Pancreas (tissue), 10 donors: ENCODE measurements at regions not wholly inside any gene's neighbourhood (a gene's known extent, or its start where the extent isn't known, plus 50 kb on each side); places are given as distances from the start of the nearest gene placed in this dataset.

Source experiments
- ATAC-seq, 4 donors: fragments of 200-7000 bp; cut with Tn5 transposase; one replicate each; pipeline versions ENCODE4 v1.8.0 to v1.9.1; 2020; ENCODE audit warnings: mild to moderate bottlenecking in 4 of 4, moderate library complexity in 4 of 4
- DNase-seq, 6 donors: peaks; one replicate each; pipeline ENCODE4 v3.0.0-alpha.2; 2020
- FAIRE-seq: peaks from 2 replicates; lab custom pipeline; 2012; peaks lifted over from hg19 to GRCh38; lab: Jason Lieb, UNC
- H3K27ac ChIP-seq, 4 donors: fragments of 200-600 bp; sonication (generic); 1 replicate in 3 of 4; 2 replicates in 1 of 4; pipeline versions ENCODE4 v1.5.0 to v1.8.0; 2020
- H3K27me3 ChIP-seq, 4 donors: fragments of 200-600 bp; one replicate each; pipeline ENCODE4 v1.8.0; 2021
- H3K36me3 ChIP-seq, 3 donors: fragments of 200-600 bp; sonication (generic) in 1 of 3; one replicate each; pipeline versions ENCODE4 v1.5.0 to v1.8.0; 2020 to 2021
- H3K4me1 ChIP-seq, 3 donors: fragments of 200-600 bp; one replicate each; pipeline ENCODE4 v1.8.0; 2021
- H3K4me3 ChIP-seq, 4 donors: fragments of 200-600 bp; sonication (generic) in 2 of 4; one replicate each; pipeline versions ENCODE4 v1.5.0 to v1.8.0; 2020 to 2021
- H3K9me3 ChIP-seq, 4 donors: fragments of 200-600 bp; one replicate each; pipeline ENCODE4 v1.8.0; 2021
- WGBS, 2 donors: extraction: QIAGEN DNeasy Blood & Tissue Kit; methylation state at CpG; one replicate each; pipeline ENCODE4 v1.1.7; 2013; 5-methylcytosine and 5-hydroxymethylcytosine counted together
- intact Hi-C, 3 donors: fragments of 100-400 bp; cut with DNase I; formaldehyde crosslinking; loops; one replicate each; pipeline versions ENCODE4 v1.11.1 to v1.14.2; 2022
- TF ChIP-seq, protein P1 (sequence below), 4 donors: fragments of 200-600 bp; sonication (generic) in 3 of 4; IDR thresholded peaks; one replicate each; pipeline versions ENCODE4 v1.5.0 to v1.8.0; 2021; ENCODE audit warnings: antibody characterized with exemption in 4 of 4
- donor health status: healthy with polysubstance abuse.
- donor health status: DM: no; HTN: no; CAD: no; lungs with moderate emphysema.
- donor health status: DM: no; HTN: no; CAD: no.
- donor health status: control.
- donor health status: control.
- donor health status: Bipolar disorder and iron deficiency.
- donor health status: DM: yes; HTN: yes; CAD: no.
- donor health status: DM: no; HTN: no; CAD: no.
- donor health status: DM: no; HTN: no; CAD: no.
- donor health status: DM: yes; HTN: yes; CAD: no.

DNA sequence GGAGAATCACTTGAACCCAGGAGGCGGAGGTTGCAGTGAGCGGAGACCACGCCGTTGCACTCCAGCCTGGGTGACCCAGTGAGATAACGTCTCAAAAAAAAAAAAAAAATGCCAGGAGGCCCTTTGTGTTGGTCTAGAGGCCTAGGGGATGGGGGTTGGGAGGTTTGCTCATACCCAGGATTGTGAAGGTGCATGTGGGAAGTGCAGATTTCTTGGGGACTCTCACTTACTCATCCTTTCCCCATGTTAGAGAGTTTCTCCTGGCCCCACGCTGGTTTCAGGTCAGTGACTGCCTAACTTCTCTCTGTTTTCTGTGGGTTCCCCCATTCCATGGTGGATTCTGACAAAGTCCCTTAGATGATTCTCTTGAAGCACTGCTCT lies 471.5 kb upstream of the CNTNAP2 start:
- no peak for DNase-seq
- TF ChIP-seq, protein P1, sequence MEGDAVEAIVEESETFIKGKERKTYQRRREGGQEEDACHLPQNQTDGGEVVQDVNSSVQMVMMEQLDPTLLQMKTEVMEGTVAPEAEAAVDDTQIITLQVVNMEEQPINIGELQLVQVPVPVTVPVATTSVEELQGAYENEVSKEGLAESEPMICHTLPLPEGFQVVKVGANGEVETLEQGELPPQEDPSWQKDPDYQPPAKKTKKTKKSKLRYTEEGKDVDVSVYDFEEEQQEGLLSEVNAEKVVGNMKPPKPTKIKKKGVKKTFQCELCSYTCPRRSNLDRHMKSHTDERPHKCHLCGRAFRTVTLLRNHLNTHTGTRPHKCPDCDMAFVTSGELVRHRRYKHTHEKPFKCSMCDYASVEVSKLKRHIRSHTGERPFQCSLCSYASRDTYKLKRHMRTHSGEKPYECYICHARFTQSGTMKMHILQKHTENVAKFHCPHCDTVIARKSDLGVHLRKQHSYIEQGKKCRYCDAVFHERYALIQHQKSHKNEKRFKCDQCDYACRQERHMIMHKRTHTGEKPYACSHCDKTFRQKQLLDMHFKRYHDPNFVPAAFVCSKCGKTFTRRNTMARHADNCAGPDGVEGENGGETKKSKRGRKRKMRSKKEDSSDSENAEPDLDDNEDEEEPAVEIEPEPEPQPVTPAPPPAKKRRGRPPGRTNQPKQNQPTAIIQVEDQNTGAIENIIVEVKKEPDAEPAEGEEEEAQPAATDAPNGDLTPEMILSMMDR (IDR thresholded peaks at IDR 0.05): no peak
- 73 to 84% methylated on average over 6 of the region's 6 CpGs for WGBS, 2 donors
- Histone ChIP-seq H3K36me3 (no peaks in the 10 kb centered on the region), H3K27ac (no peak overlapping the region), H3K4me1 (no peaks in the 10 kb centered on the region), H3K27me3 (no peaks in the 10 kb centered on the region), H3K9me3 (no peaks in the 10 kb centered on the region), H3K4me3 (no peak overlapping the region)
- no peak for FAIRE-seq
- intact Hi-C loops: no loop called here
- no peak for ATAC-seq

DNA sequence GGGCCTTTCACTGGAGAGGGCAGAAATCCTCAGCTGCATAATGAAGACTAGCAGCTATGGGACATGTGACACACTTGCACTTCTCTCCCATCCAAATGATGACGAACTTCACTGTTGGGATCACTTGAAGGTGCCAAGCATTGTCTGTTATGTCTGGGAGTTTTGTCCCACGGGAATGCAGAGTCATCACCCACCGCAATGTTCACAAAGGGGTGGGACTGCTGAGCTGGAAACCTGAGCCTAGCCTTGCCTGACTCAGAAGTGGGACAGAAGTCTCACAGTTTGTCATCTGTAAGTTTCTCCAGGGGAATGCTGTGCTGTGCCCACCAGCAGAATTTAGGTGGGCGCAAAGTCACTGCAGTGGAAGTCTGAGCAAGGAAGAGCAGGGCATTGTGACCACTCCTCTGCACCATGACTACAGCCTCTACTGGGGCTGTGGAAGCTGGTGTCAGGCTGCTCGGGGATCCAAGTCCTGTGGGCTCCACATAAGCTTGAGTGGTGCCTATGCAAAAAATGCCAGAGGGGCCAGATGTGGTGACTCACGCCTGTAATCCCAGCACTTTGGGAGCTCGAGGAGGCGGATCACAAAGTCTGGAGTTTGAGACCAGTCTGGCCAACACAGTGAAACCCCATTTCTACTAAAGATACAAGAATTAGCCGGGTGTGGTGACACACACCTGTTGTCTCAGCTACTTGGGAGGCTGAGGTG lies 472.0 kb upstream of the CNTNAP2 start:
- H3K4me1 ChIP-seq: no peaks in the 10 kb centered on the region
- H3K36me3 ChIP-seq: no peaks in the 10 kb centered on the region
- intact Hi-C loops: no loop called here
- ATAC-seq (no peak), FAIRE-seq (no peak), DNase-seq (no peak)
- H3K4me3 ChIP-seq: no peak overlapping the region
- WGBS, 2 donors: 58 to 75% methylated on average over 9 of the region's 9 CpGs
- no peaks in the 10 kb centered on the region for H3K27me3 ChIP-seq
- no peak overlapping the region for H3K27ac ChIP-seq
- TF ChIP-seq, protein P1 (IDR thresholded peaks at IDR 0.05): no peak
- no peaks in the 10 kb centered on the region for H3K9me3 ChIP-seq

DNA sequence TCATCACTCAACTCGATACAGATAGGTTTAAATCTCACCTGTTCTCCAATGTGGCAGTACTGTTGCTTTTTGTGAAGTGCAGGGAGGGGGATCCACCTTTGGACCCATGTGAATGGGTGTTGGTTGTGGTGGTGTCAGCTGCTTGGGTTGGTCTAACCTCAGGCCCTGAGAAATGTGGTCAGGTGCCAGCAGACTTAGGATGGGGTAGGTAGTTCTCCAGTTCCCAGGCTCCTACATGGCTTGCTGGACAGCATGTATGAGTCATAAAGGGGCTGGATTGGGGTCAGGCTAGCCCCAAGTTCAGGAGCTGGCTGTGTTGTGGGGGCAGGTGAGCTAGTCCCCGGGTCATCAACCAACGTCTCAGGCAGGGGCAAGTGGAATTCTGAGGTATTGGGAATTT lies 472.6 kb upstream of the CNTNAP2 start:
- intact Hi-C loops: no loop called here
- no peak for DNase-seq
- no peaks in the 10 kb centered on the region for H3K36me3 ChIP-seq
- FAIRE-seq: no peak
- no peak for ATAC-seq
- H3K27ac ChIP-seq: no peak overlapping the region
- TF ChIP-seq, protein P1 (IDR thresholded peaks at IDR 0.05): no peak
- 40 to 53% methylated on average over 3 of the region's 3 CpGs for WGBS, 2 donors
- no peaks in the 10 kb centered on the region for H3K9me3 ChIP-seq
- no peaks in the 10 kb centered on the region for H3K4me1 ChIP-seq
- H3K4me3 ChIP-seq: no peak overlapping the region
- no peaks in the 10 kb centered on the region for H3K27me3 ChIP-seq

DNA sequence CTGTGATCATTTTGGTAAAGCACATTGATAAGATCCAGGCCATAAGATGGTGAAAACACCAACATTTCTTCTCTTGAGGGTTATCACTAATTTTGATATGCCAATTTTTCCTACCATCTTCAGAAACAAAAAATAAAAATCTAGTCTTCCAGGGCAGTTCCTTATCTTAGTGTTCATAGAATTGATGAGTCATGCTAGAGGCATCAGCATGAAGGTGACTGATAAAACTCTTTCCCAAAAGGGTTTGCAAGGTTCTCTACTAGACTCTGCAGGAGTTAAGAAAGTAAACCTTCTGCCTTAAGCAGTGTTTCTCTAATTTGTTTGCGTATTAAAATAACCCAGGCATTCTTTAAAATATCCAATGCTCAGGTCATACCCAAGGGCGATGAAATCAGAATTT lies 483.1 kb upstream of the CNTNAP2 start:
- no peak overlapping the region for H3K27ac ChIP-seq

DNA sequence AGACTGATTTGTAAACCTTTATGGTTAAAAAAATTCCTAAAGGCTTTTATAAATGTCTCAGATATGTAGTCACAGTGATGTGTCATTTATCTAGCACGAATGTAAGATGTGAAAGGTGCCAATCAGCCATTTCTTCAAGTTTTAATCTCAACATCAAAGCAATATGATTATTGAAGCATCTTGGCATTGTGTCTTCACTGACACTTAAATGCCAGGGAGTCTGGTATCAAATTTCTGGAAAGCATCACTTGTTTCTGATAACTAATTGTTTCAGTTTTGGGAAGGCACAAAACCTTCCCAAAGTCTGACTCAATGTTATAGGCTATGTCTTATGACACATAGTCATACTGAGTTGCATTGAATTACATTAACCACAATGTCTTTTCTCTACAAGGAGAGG lies 492.0 kb upstream of the CNTNAP2 start:
- no peak overlapping the region for H3K27ac ChIP-seq
- H3K27me3 ChIP-seq: peaks cover 0 to 8% (median 0%) of the 10 kb centered on the region in 4 donors
- H3K4me3 ChIP-seq: no peak overlapping the region
- FAIRE-seq (no peak), ATAC-seq (no peak), DNase-seq (no peak)
- no peaks in the 10 kb centered on the region for H3K9me3 ChIP-seq
- H3K36me3 ChIP-seq: no peaks in the 10 kb centered on the region
- TF ChIP-seq, protein P1 (IDR thresholded peaks at IDR 0.05): no peak
- no peaks in the 10 kb centered on the region for H3K4me1 ChIP-seq
- intact Hi-C loops: no loop called here
- WGBS, 2 donors: 24 to 61% methylated on average over 1 of the region's 1 CpG

More for the DNA sequence above, 483.1 kb upstream of the CNTNAP2 start:
- ATAC-seq (no peak), FAIRE-seq (no peak), DNase-seq (no peak)
- no peaks in the 10 kb centered on the region for H3K9me3 ChIP-seq
- no peak overlapping the region for H3K4me3 ChIP-seq
- intact Hi-C loops: no loop called here
- no peaks in the 10 kb centered on the region for H3K27me3 ChIP-seq
- TF ChIP-seq, protein P1 (IDR thresholded peaks at IDR 0.05): no peak
- 42 to 66% methylated on average over 2 of the region's 2 CpGs for WGBS, 2 donors
- H3K36me3 ChIP-seq: no peaks in the 10 kb centered on the region
- no peaks in the 10 kb centered on the region for H3K4me1 ChIP-seq
